22Rv1 (cell line): ENCODE measurements at regions not wholly inside any gene's neighbourhood (a gene's known extent, or its start where the extent isn't known, plus 50 kb on each side); places are given as distances from the start of the nearest gene placed in this dataset.

ENCODE experiments used
- ZFX ChIP-seq: fragments of 450-650 bp; IDR thresholded peaks from 2 replicates; pipeline ENCODE4 v1.6.1; 2017; ENCODE audit warnings: antibody characterized with exemption, borderline replicate concordance
- TF ChIP-seq, protein P1 (sequence below): fragments of 450-650 bp; IDR thresholded peaks from 2 replicates; pipeline ENCODE4 v1.5.1; 2017; ENCODE audit warnings: mild to moderate bottlenecking

DNA sequence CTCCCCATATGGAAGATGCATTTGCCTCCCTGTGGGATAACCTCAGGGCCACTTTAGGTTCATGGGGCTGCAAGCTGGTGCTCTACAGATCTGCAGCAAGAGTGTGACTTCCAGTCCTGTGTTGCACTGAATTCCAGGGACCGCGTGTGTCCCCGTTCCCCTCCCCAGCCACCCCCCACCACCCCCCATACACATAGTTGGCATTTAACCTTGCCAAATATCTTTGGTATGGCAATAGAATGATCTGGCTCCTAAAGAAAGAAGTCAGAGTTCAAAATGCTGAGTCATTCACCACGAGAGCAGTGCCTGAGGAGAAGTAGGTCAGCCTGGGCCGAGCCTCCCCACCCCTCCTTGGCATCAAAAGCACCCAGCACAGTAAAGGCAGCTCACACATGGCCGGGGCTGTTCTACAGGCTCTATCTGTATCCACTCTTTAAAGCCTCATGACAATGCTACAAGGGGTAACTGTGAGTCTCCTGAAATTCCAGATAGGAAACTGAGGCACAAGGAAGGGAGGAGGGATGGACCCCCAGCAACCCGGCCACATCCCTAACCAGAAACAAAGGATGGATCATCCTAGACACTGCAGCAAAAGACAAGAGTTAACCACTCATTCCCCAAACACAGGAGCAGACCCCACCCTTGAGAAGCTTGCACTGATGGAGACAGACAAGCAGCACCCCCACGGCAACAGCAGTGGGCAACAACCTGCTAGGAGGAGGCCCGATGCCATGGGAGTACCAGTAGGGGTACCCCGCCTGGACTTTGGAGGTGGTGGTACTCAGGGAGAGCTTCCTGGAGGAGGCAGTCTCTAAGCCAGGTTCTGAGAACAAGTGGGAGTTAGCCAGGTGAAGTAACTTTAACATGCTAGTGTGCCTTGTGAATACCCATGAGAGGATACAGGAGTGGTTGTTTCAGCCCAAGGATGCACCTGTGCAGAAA, 70.3 kb upstream of the NANOS1 start:
- TF ChIP-seq, protein P1, sequence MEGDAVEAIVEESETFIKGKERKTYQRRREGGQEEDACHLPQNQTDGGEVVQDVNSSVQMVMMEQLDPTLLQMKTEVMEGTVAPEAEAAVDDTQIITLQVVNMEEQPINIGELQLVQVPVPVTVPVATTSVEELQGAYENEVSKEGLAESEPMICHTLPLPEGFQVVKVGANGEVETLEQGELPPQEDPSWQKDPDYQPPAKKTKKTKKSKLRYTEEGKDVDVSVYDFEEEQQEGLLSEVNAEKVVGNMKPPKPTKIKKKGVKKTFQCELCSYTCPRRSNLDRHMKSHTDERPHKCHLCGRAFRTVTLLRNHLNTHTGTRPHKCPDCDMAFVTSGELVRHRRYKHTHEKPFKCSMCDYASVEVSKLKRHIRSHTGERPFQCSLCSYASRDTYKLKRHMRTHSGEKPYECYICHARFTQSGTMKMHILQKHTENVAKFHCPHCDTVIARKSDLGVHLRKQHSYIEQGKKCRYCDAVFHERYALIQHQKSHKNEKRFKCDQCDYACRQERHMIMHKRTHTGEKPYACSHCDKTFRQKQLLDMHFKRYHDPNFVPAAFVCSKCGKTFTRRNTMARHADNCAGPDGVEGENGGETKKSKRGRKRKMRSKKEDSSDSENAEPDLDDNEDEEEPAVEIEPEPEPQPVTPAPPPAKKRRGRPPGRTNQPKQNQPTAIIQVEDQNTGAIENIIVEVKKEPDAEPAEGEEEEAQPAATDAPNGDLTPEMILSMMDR: no peak
- TF ChIP-seq ZFX: no peak
